ENCODE measurements at regions not wholly inside any gene's neighbourhood (a gene's known extent, or its start where the extent isn't known, plus 50 kb on each side); places are given as distances from the start of the nearest gene placed in this dataset.
A peak's percentile ranks its signal among the peaks of the same experiment; 100 is the strongest.

DNA sequence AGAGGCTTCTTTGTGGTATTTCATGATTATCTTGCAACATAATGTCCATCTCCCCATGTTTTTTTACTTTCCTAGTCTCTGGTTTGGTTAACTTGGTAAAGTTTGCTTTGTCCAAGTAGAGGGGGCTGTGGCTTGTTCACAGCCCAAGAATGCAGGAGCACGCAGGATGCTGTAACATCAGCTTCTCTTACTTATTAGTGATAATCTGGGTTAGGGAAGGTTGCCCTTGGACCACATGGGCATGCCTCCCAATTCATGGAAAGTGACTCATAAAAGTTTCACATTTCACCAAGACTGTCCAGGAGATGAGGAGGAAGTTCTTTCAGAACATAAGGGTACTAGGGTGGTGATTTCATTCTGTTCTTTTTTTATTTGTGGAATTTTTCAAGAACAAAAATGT, 146.0 kb upstream of the USP9Y start:
- H3K9me3 Mint-ChIP-seq: peaks cover under 1% of the 10 kb centered on the region

DNA sequence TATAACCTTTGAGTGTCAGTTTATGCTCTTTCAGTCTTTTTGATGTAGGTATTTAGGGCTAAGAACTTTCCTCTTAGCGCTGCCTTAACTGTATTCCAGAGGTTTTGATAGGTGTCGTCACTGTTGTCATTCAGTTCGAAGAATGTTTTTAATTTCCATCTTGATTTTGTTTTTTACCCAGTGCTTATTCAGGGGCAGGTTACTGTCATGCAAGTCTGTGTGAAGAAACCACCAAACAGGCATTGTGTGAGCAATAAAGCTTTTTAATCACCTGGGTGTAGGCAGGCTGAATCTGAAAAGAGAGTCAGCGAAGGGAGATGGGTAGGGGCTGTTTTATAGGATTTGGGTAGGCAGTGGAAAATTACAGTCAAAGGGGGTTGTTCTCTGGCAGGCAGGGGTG, 142.0 kb upstream of the USP9Y start:
- DNase-seq (no peak), ATAC-seq (peak; percentile 51)
- Mint-ChIP-seq H3K4me1 (ENCODE audit: low read depth) (peaks cover 26% of the 10 kb centered on the region), H3K36me3 (ENCODE audit: low read depth) (peaks cover 9% of the 10 kb centered on the region), H3K9me3 (peaks cover 24% of the 10 kb centered on the region), H3K27ac (peak overlapping the region; percentile 89), H3K27me3 (no peaks in the 10 kb centered on the region), H3K4me3 (peak overlapping the region; percentile 52)
- TF ChIP-seq, protein P1, sequence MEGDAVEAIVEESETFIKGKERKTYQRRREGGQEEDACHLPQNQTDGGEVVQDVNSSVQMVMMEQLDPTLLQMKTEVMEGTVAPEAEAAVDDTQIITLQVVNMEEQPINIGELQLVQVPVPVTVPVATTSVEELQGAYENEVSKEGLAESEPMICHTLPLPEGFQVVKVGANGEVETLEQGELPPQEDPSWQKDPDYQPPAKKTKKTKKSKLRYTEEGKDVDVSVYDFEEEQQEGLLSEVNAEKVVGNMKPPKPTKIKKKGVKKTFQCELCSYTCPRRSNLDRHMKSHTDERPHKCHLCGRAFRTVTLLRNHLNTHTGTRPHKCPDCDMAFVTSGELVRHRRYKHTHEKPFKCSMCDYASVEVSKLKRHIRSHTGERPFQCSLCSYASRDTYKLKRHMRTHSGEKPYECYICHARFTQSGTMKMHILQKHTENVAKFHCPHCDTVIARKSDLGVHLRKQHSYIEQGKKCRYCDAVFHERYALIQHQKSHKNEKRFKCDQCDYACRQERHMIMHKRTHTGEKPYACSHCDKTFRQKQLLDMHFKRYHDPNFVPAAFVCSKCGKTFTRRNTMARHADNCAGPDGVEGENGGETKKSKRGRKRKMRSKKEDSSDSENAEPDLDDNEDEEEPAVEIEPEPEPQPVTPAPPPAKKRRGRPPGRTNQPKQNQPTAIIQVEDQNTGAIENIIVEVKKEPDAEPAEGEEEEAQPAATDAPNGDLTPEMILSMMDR (IDR thresholded peaks at IDR 0.05): no peak
- ChIA-PET CTCF (interaction anchor here (0.6 to 0.8 kb wide), 3 partner anchors 26 to 240 kb away, joined by 3 read pairs; no protein-coding TSS in a partner anchor), POLR2A (no interaction called here)
- intact Hi-C loops (cut with micrococcal nuclease): no loop called here

More for the DNA sequence above, 146.0 kb upstream of the USP9Y start:
- CTCF ChIA-PET: no interaction called here
- H3K4me3 Mint-ChIP-seq: no peak overlapping the region
- peaks cover 46% of the 10 kb centered on the region for H3K4me1 Mint-ChIP-seq (ENCODE audit: low read depth)
- POLR2A ChIA-PET: no interaction called here
- intact Hi-C loops (cut with micrococcal nuclease): no loop called here
- TF ChIP-seq, protein P1 (IDR thresholded peaks at IDR 0.05): no peak
- ATAC-seq (no peak), DNase-seq (no peak)
- H3K27ac Mint-ChIP-seq: no peak overlapping the region
- H3K27me3 Mint-ChIP-seq: no peaks in the 10 kb centered on the region
- H3K36me3 Mint-ChIP-seq (ENCODE audit: low read depth): no peaks in the 10 kb centered on the region

DNA sequence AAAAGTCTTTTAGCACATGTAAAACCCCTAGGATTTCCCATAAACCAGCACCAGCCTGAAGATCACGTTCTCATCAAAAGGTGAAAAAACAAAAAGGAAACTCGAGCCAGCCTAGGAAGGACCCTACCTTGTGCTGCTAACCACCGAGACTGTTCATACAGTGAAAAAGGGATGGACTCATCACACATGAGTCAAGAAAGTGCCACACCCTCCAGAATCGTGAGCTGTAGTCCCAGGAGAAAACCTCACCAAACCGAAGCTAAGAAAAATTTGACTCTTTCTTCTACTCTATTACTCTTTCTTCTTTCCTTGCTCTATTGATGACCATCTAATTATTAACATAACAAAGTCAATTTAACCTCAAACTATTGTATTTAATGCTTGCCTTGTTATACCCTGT, 124.8 kb upstream of the USP9Y start:
- intact Hi-C loops (cut with micrococcal nuclease): no loop called here
- Mint-ChIP-seq H3K4me3 (no peak overlapping the region), H3K27me3 (no peaks in the 10 kb centered on the region), H3K27ac (no peak overlapping the region), H3K36me3 (ENCODE audit: low read depth) (no peaks in the 10 kb centered on the region), H3K9me3 (no peaks in the 10 kb centered on the region), H3K4me1 (ENCODE audit: low read depth) (peaks cover 5% of the 10 kb centered on the region)
- TF ChIP-seq, protein P1 (IDR thresholded peaks at IDR 0.05): no peak
- no peak for DNase-seq
- CTCF ChIA-PET: no interaction called here
- POLR2A ChIA-PET: no interaction called here
- no peak for ATAC-seq

DNA sequence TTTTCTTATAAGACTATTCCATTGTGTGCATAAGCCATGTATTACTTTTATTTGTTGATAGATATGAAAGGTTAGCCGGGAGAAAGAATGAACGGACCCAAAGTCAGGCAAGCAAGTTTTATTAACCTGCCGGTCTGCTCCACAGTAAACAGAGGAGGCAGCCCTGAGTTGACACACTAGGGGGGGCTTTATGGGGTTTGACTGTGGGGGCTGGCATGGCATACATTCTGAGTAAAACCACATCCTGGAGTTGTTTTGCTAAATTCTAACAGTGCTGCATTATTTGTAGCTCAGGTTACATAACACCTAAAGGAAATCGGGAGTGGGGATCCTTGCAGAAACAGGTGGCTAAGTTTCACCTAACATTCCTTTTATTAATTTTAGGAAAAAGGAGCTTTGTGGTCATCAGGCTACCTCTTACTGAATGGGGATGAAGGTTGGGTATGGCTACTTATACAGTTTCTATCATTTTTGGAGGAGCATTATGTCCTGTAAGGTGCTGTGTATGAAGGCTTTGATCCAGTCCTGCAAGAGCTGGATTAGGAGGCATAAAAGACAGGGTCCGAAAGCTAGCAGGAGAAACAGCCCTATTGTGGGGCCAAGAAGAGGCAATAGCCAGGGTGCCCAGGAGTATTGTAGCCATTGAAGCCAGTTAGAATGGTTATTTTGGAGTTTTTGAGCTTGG, 107.4 kb upstream of the USP9Y start:
- ATAC-seq (peak; percentile 89), DNase-seq (peak; percentile 47)
- POLR2A ChIA-PET: interaction anchor here (1.0 kb wide), 1 partner anchor 69 kb away, joined by 3 read pairs; no protein-coding TSS in a partner anchor
- CTCF ChIA-PET: no interaction called here
- Mint-ChIP-seq H3K4me3 (no peak overlapping the region), H3K27ac (peak overlapping the region; percentile 81), H3K27me3 (no peaks in the 10 kb centered on the region), H3K9me3 (peaks cover 41% of the 10 kb centered on the region), H3K36me3 (ENCODE audit: low read depth) (peaks cover 33% of the 10 kb centered on the region), H3K4me1 (ENCODE audit: low read depth) (peaks cover 28% of the 10 kb centered on the region)
- TF ChIP-seq, protein P1 (IDR thresholded peaks at IDR 0.05): no peak
- intact Hi-C loops (cut with micrococcal nuclease): no loop called here

DNA sequence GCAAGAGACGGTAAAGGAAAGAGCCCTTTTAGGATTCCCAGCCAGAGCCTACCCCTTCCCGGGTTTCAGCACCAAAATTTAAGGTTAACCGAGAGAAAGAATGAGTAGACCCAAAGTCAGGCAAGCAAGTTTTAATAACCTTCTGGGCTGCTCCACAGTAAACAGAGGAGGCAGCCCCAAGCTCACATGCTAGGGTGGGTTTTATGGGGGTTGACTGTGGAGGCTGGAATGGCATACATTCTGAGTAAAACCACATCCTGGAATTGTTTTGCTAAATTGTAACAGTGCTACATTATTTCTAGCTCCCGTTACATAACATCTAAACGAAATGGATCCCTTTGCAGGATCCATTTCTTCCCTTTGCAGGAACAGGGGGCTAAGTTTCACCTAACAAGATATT, 102.2 kb upstream of the USP9Y start:
- POLR2A ChIA-PET: no interaction called here
- peak overlapping the region; percentile 69 for H3K27ac Mint-ChIP-seq
- TF ChIP-seq, protein P1 (IDR thresholded peaks at IDR 0.05): no peak
- peaks cover 27% of the 10 kb centered on the region for H3K36me3 Mint-ChIP-seq (ENCODE audit: low read depth)
- ATAC-seq (no peak), DNase-seq (no peak)
- intact Hi-C loops (cut with micrococcal nuclease): no loop called here
- H3K4me1 Mint-ChIP-seq (ENCODE audit: low read depth): peaks cover 29% of the 10 kb centered on the region
- CTCF ChIA-PET: no interaction called here
- H3K27me3 Mint-ChIP-seq: no peaks in the 10 kb centered on the region
- H3K4me3 Mint-ChIP-seq: no peak overlapping the region
- peaks cover 47% of the 10 kb centered on the region for H3K9me3 Mint-ChIP-seq
